HFF-Myc (cell line): ENCODE measurements at regions not wholly inside any gene's neighbourhood (a gene's known extent, or its start where the extent isn't known, plus 50 kb on each side); places are given as distances from the start of the nearest gene placed in this dataset.
"Not testable (repeated sequence)": the region's sequence is repeated elsewhere in the genome, so short reads cannot be mapped to it uniquely, and the experiment has no call there.

Experiments
- DNase-seq: peaks from one replicate; pipeline ENCODE4 v3.0.0-alpha.2; 2011; ENCODE audit warnings: low read depth; ENCODE audit errors: extremely low read depth
- H3K4me3 ChIP-seq: replicated peaks from 2 replicates; pipeline ENCODE4 v1.5.1; 2011; ENCODE audit warnings: low read depth, mild to moderate bottlenecking, control low read depth, low read length
- TF ChIP-seq, protein P1 (sequence below): IDR thresholded peaks from 2 replicates; pipeline ENCODE4 v1.5.1; 2012; ENCODE audit warnings: mild to moderate bottlenecking, low read depth, low read length, control low read depth; ENCODE audit errors: missing control alignments

DNA sequence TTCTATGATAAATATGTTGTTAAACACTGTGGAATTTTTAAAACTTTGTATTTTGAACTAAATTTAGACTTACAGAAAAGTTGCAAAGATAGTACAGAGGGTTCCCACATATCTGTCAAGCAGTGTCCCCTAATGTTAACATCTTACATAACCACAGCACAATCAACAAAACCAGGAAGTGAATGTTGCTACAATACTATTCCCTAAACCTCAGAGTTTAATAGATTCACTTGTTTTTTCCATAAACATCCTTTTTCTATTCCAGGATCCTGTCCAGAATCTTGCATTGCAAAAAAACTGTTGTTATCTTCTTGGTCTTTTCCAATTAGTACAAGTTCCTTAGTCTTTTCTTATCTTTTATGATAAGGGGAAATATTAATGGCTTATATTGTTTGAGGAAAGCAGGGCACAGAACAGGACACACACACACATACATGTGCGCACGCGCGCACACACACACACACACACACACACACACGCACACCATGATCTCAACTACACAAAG, 251.1 kb upstream of the TRIB2 start:
- H3K4me3 ChIP-seq = no peak overlapping the region
- TF ChIP-seq, protein P1, sequence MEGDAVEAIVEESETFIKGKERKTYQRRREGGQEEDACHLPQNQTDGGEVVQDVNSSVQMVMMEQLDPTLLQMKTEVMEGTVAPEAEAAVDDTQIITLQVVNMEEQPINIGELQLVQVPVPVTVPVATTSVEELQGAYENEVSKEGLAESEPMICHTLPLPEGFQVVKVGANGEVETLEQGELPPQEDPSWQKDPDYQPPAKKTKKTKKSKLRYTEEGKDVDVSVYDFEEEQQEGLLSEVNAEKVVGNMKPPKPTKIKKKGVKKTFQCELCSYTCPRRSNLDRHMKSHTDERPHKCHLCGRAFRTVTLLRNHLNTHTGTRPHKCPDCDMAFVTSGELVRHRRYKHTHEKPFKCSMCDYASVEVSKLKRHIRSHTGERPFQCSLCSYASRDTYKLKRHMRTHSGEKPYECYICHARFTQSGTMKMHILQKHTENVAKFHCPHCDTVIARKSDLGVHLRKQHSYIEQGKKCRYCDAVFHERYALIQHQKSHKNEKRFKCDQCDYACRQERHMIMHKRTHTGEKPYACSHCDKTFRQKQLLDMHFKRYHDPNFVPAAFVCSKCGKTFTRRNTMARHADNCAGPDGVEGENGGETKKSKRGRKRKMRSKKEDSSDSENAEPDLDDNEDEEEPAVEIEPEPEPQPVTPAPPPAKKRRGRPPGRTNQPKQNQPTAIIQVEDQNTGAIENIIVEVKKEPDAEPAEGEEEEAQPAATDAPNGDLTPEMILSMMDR = no peak
- DNase-seq = no peak

DNA sequence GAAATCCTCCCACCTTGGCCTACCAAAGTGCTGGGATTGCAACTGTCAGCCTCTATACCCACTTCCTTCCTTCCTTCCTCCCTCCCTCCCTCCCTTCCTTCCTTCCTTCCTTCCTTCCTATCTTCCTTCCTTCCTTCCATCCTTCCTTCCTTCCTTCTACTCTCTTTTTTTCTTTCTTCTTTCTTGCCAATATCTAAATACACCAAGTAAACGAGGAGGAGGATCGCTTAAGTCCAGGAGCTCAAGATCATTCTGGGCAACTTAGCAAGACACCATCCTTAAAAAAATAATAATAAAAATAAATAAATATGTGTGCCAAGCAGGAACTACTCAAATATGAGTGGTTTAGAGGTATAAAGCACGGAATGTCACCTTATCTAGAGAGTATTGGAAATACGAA, 249.4 kb upstream of the TRIB2 start:
- TF ChIP-seq, protein P1 = no peak
- no peak for DNase-seq

DNA sequence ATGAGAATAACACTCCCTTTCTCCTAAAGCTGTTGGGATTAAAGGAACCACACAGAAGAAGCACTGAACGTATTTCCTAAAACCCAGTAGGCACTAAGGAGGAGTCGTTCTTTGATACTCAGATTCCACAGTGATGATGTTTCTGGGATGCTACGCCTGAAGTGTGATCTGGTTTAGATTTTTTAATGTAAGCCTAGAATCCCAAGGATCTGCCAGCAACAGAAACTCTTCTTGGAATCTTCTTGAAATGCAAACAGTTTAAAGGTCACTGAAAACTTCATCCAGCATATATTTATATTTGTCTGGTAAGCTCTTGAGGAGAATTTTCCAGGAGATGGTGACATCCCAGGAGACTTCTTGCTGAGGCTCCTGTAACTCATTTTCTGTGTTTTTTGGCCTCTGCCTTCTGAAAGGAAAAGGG, 247.6 kb upstream of the TRIB2 start:
- no peak overlapping the region for H3K4me3 ChIP-seq
- DNase-seq = no peak
- TF ChIP-seq, protein P1 = no peak

More for the DNA sequence above, 249.4 kb upstream of the TRIB2 start:
- H3K4me3 ChIP-seq = no peak overlapping the region

DNA sequence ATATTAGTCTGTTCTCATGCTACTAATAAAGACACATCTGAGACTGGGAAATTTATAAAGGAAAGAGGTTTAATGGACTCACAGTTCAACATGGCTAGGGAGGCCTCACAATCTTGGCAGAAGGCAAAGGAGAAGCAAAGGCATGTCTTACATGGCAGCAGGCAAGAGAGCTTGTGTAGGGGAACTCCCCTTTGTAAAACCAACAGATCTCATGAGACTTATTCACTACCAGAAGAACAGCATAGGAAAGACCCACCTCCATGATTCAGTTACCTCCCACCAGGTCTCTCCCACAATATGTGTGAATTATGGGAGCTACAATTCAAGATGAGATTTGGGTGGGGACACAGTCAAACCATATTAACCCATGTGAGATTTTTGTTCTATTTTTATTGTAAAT, 244.5 kb upstream of the TRIB2 start:
- DNase-seq, H3K4me3 ChIP-seq: not testable (repeated sequence)

DNA sequence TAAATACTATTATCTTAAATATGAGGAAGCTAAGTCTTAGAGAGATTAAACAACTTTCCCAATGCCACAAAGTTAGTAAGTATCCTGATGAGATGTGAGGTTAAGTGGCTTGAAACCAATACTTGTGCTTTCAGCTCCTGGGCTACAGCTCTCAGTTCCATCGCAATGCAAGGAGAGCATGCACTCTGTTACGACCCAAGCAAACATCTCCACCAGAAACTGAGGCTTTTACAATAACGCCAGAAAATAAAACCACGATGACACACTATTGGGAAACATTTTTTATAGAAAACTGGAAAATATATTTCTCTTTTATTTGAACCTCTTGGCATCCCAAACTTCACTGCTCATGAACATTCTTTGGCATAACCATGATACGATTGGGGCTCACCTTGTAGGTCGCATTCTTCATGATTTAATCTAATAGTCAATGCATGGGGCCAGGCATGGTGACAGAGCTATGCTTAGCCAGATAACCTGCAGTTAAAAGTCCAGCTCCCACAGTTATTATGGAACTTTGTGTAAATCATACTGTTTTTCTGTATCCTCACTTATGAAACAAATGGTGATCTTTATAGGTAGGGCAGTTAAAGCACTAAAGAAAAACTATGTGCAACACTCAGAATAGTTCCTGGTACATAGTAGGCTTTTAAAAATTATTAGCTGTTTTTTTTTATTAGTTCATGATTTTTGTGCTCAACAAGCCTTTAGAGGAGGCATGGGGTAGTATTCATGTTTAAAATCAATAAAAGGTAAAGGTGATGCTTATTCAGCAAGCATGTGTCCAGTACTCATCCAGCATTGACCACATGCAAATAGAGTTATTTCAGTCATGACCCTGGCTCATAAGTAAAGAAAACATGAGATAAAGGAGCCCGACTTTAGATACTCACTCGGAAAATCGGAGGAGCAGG, 238.3 kb upstream of the TRIB2 start:
- no peak for DNase-seq
- TF ChIP-seq, protein P1 = no peak
- H3K4me3 ChIP-seq = no peak overlapping the region

DNA sequence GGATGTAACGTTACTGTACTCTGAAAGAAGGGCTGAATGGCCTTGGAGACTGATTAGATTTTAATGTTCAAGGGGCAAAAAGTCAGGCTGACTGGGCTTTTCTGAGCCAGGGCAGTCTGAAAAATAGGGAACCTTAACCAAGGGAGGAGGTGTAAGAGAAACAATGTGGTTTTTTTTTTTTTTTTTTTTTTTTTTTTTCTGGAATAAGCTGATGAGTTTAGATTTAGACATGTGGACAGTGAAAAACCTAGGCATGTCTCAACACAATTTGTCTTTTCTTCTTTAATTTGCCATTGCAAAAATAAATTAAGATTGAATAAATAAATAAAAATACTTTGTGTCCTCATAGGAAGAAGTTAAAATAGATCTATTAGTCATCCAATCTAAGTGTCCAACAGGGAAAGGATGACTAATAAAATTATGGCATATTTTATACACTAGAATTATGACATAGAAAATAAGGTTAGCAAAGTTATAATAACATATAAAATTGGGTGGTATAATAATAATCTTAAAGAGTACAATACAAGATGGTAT, 237.6 kb upstream of the TRIB2 start:
- DNase-seq = no peak
- TF ChIP-seq, protein P1 = no peak
- no peak overlapping the region for H3K4me3 ChIP-seq

DNA sequence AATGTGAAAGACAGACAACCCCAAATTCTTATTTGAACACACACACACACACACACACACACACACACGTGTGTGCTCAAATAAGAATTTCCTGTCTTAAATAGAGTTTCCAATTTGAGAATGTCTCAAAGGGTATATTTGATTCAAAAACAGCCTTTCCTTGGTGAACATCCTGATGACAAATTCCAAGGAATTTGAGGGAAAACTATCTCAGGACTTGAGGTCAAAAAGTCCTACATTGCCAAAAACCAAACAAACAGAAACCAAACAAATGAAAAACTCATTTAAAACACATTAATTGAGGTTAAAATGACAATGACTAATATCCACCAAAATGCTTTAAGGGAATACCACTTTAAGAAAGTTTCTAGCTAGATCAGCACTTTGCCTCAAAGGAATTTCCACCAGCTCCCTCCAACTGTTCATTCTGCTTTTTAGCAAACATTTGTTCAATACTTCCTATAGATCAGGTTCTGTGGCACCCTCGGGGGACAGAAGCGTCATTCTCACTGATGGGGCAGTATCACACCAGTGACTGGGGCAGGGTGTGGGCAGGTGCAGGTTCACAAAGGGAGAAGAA, 232.1 kb upstream of the TRIB2 start:
- TF ChIP-seq, protein P1 = no peak
- no peak for DNase-seq

More for the DNA sequence above, 232.1 kb upstream of the TRIB2 start:
- H3K4me3 ChIP-seq = no peak overlapping the region
